HEK293 (cell line): ENCODE measurements at regions not wholly inside any gene's neighbourhood (a gene's known extent, or its start where the extent isn't known, plus 50 kb on each side); places are given as distances from the start of the nearest gene placed in this dataset.
"Not testable (repeated sequence)": the region's sequence is repeated elsewhere in the genome, so short reads cannot be mapped to it uniquely, and the experiment has no call there.

Experiments
- CTCF ChIP-seq: fragments of 450-650 bp; formaldehyde crosslinking; IDR thresholded peaks from 2 replicates; pipeline ENCODE4 v1.5.1; 2016; ENCODE audit warnings: missing biosample characterization, missing genetic modification characterization
- GLIS2 ChIP-seq: fragments of 450-650 bp; formaldehyde crosslinking; IDR thresholded peaks from 2 replicates; pipeline ENCODE4 v1.5.1; 2016; ENCODE audit warnings: missing biosample characterization, missing genetic modification characterization
- YY2 ChIP-seq: fragments of 450-650 bp; formaldehyde crosslinking; IDR thresholded peaks from 2 replicates; pipeline ENCODE4 v1.5.1; 2016; ENCODE audit warnings: missing biosample characterization, missing genetic modification characterization
- ZNF600 ChIP-seq: fragments of 450-650 bp; formaldehyde crosslinking; IDR thresholded peaks from 2 replicates; pipeline ENCODE4 v1.5.1; 2016; ENCODE audit warnings: missing biosample characterization, missing genetic modification characterization
- TF ChIP-seq, protein P1 (sequence below): fragments of 450-650 bp; formaldehyde crosslinking; IDR thresholded peaks from 2 replicates; pipeline ENCODE4 v1.5.1; 2016; ENCODE audit warnings: missing biosample characterization, missing genetic modification characterization

DNA sequence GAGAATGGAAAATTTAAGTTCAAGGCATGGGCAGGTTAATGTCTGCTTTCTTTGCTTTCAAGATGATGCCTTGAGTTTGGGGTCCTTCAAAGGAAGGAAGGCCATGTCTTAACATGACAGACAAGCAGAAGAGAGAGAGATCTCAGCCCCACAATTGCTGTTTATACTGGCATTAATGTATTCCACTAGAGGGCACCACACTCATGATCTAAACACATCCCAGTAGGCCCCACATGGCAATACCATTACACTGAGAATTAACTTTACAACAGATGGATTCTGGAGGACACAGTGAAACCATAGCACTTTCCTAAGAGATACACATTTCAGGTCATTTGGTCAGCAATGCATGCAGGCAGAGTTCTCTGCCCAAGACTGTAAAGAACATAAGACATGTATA, 1460.3 kb downstream of the RPIA start:
- TF ChIP-seq ZNF600; CTCF; GLIS2 (tag by site-specific recombination); YY2 (tag by site-specific recombination): not testable (repeated sequence)
- TF ChIP-seq, protein P1, sequence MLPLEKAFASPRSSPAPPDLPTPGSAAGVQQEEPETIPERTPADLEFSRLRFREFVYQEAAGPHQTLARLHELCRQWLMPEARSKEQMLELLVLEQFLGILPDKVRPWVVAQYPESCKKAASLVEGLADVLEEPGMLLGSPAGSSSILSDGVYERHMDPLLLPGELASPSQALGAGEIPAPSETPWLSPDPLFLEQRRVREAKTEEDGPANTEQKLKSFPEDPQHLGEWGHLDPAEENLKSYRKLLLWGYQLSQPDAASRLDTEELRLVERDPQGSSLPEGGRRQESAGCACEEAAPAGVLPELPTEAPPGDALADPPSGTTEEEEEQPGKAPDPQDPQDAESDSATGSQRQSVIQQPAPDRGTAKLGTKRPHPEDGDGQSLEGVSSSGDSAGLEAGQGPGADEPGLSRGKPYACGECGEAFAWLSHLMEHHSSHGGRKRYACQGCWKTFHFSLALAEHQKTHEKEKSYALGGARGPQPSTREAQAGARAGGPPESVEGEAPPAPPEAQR, result not testable (repeated sequence)
